ENCODE measurements at regions not wholly inside any gene's neighbourhood (a gene's known extent, or its start where the extent isn't known, plus 50 kb on each side); places are given as distances from the start of the nearest gene placed in this dataset.
"Not testable (repeated sequence)": the region's sequence is repeated elsewhere in the genome, so short reads cannot be mapped to it uniquely, and the experiment has no call there.

GRCh38 chr6:140480852-140481251 lies 1106.4 kb upstream of the CITED2 start:
- DNase-seq (ENCODE audit: low spot score) = no peak
- intact Hi-C loops (cut with DNase I) = no loop called here

GRCh38 chr6:140478631-140479030 lies 1104.2 kb upstream of the CITED2 start:
- no peak for DNase-seq (ENCODE audit: low spot score)
- intact Hi-C loops (cut with DNase I) = no loop called here

GRCh38 chr6:140475086-140475485 lies 1100.6 kb upstream of the CITED2 start:
- intact Hi-C loops (cut with DNase I) = no loop called here
- DNase-seq (ENCODE audit: low spot score) = no peak

GRCh38 chr6:140464720-140465119 lies 1090.3 kb upstream of the CITED2 start:
- DNase-seq (ENCODE audit: low spot score) = no peak
- intact Hi-C loops (cut with DNase I) = no loop called here

GRCh38 chr6:140463312-140463710 lies 1088.9 kb upstream of the CITED2 start:
- intact Hi-C loops (cut with DNase I) = loop anchor here in 1 of 2 donors (2.0 kb wide), 1 partner anchor 75 kb away; no protein-coding TSS in a partner anchor
- DNase-seq (ENCODE audit: low spot score) = no peak

- DNase-seq (ENCODE audit: low spot score) = no peak
- intact Hi-C loops (cut with DNase I) = loop anchor here in 1 of 2 donors (2.0 kb wide), 1 partner anchor 76 kb away; no protein-coding TSS in a partner anchor
Observed at GRCh38 chr6:140462453-140463311, 1088.2 kb upstream of the CITED2 start.

- intact Hi-C loops (cut with DNase I) = loop anchor here in 1 of 2 donors (2.0 kb wide), 1 partner anchor 77 kb away; no protein-coding TSS in a partner anchor
- DNase-seq (ENCODE audit: low spot score) = no peak
Observed at GRCh38 chr6:140462076-140462452, 1087.6 kb upstream of the CITED2 start.

- intact Hi-C loops (cut with DNase I) = no loop called here
- DNase-seq (ENCODE audit: low spot score) = no peak
Observed at GRCh38 chr6:140460267-140460666, 1085.8 kb upstream of the CITED2 start.

GRCh38 chr6:140459209-140459608 lies 1084.8 kb upstream of the CITED2 start:
- DNase-seq (ENCODE audit: low spot score) = no peak
- intact Hi-C loops (cut with DNase I) = no loop called here

GRCh38 chr6:140446241-140446640 lies 1071.8 kb upstream of the CITED2 start:
- DNase-seq (ENCODE audit: low spot score) = no peak
- intact Hi-C loops (cut with DNase I) = no loop called here

- no peak for DNase-seq (ENCODE audit: low spot score)
- intact Hi-C loops (cut with DNase I) = no loop called here
Observed at GRCh38 chr6:140445474-140446004, 1071.1 kb upstream of the CITED2 start.

- DNase-seq (ENCODE audit: low spot score); intact Hi-C loops (cut with DNase I): not testable (repeated sequence)
Observed at GRCh38 chr6:140443112-140443511, 1068.7 kb upstream of the CITED2 start.

GRCh38 chr6:140441256-140441655 lies 1066.8 kb upstream of the CITED2 start:
- intact Hi-C loops (cut with DNase I) = no loop called here
- peak; percentile 80 for DNase-seq (ENCODE audit: low spot score)

GRCh38 chr6:140440223-140440835 lies 1065.9 kb upstream of the CITED2 start:
- intact Hi-C loops (cut with DNase I) = no loop called here

GRCh38 chr6:140438346-140438735 lies 1063.9 kb upstream of the CITED2 start:
- intact Hi-C loops (cut with DNase I) = no loop called here
- DNase-seq (ENCODE audit: low spot score) = no peak

More at GRCh38 chr6:140440223-140440835, 1065.9 kb upstream of the CITED2 start:
- no peak for DNase-seq (ENCODE audit: low spot score)

- intact Hi-C loops (cut with DNase I) = no loop called here
- no peak for DNase-seq (ENCODE audit: low spot score)
Observed at GRCh38 chr6:140437619-140438345, 1063.3 kb upstream of the CITED2 start.

- intact Hi-C loops (cut with DNase I) = no loop called here
Observed at GRCh38 chr6:140436023-140436811, 1061.8 kb upstream of the CITED2 start.

GRCh38 chr6:140434761-140435160 lies 1060.3 kb upstream of the CITED2 start:
- DNase-seq (ENCODE audit: low spot score) = no peak
- intact Hi-C loops (cut with DNase I) = loop anchor here in 1 of 2 donors (1.0 kb wide), 1 partner anchor 28 kb away; no protein-coding TSS in a partner anchor

More at GRCh38 chr6:140436023-140436811, 1061.8 kb upstream of the CITED2 start:
- no peak for DNase-seq (ENCODE audit: low spot score)

- DNase-seq (ENCODE audit: low spot score) = no peak
- intact Hi-C loops (cut with DNase I) = no loop called here
Observed at GRCh38 chr6:140433072-140433471, 1058.6 kb upstream of the CITED2 start.
